ENCODE measurements at regions not wholly inside any gene's neighbourhood (a gene's known extent, or its start where the extent isn't known, plus 50 kb on each side); places are given as distances from the start of the nearest gene placed in this dataset.

DNA sequence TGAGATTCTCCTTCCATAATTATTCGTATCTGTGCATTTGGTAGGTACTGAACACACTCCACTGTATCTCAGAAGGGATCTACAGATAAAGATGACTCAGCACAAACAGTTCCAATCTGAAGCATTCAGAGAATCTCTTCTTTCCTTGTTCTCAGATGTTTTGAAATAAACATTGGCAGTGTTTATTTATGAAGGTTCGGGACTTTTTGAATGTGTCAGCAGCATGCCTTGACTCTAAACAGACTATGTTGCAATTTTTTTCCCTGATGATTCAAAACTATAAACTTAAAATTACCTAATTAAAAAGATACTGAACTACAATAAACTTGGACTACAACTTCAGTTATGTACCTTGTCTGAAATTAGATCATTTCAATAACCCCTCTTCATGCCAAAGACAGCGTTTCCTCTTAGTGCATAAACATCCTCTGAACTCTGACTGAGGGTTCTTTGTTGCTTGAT is 612.9 kb upstream of the TBL1XR1 start:
- TF ChIP-seq SIN3A (IDR thresholded peaks at IDR 0.05; ENCODE audit: borderline replicate concordance, insufficient read depth, low read length), result no peak
- TF ChIP-seq POLR2AphosphoS5 (IDR thresholded peaks at IDR 0.05; ENCODE audit: low read depth, low read length), result no peak
- TF ChIP-seq TAF1 (IDR thresholded peaks at IDR 0.05; ENCODE audit: borderline replicate concordance, insufficient read depth, low read length), result no peak
